MCF 10A (cell line): ENCODE measurements at regions not wholly inside any gene's neighbourhood (a gene's known extent, or its start where the extent isn't known, plus 50 kb on each side); places are given as distances from the start of the nearest gene placed in this dataset.

Source experiments
- BruUV-seq: library from RNA; stranded (reverse); fragments of 400-500 nt; replicated peaks from 2 replicates; lab custom pipeline; 2021; lab: Mats Ljungman, UMichigan
- CTCF ChIA-PET: fragments of 300-600 bp; sonication (Branson Sonifier 250); formaldehyde crosslinking; extraction: SDS; loops from one replicate; lab custom pipeline; 2021; ENCODE audit warnings: antibody characterized with exemption, inconsistent platforms; lab: Yijun Ruan, JAX
- POLR2A ChIA-PET: fragments of 300-600, 350-650 bp; sonication (Branson Sonifier 250); formaldehyde crosslinking; extraction: SDS; loops from one replicate; lab custom pipeline; 2020; ENCODE audit warnings: antibody characterized with exemption, inconsistent platforms; lab: Yijun Ruan, JAX
- DNase-seq: peaks from one replicate; pipeline ENCODE4 v3.0.0-alpha.2; 2018; ENCODE audit not compliant: unreplicated experiment
- H3K27ac Mint-ChIP-seq: one replicate; pipeline ENCODE4 v1.8.0; 2022; ENCODE audit warnings: mild to moderate bottlenecking, low read depth, mixed read lengths; ENCODE audit not compliant: unreplicated experiment
- H3K27me3 Mint-ChIP-seq: one replicate; pipeline ENCODE4 v1.8.0; 2022; ENCODE audit warnings: mixed read lengths; ENCODE audit not compliant: insufficient read depth, unreplicated experiment
- H3K36me3 Mint-ChIP-seq: one replicate; pipeline ENCODE4 v1.8.0; 2022; ENCODE audit warnings: mild to moderate bottlenecking, moderate library complexity, mixed read lengths; ENCODE audit not compliant: insufficient read depth, unreplicated experiment
- H3K4me1 Mint-ChIP-seq: one replicate; pipeline ENCODE4 v1.8.0; 2022; ENCODE audit warnings: mixed read lengths; ENCODE audit not compliant: insufficient read depth, unreplicated experiment
- H3K4me3 Mint-ChIP-seq: one replicate; pipeline ENCODE4 v1.8.0; 2022; ENCODE audit warnings: mild to moderate bottlenecking, moderate library complexity, mixed read lengths; ENCODE audit not compliant: unreplicated experiment
- H3K9me3 Mint-ChIP-seq: one replicate; pipeline ENCODE4 v1.8.0; 2022; ENCODE audit warnings: mixed read lengths; ENCODE audit not compliant: unreplicated experiment
- CTCF ChIP-seq: fragments of 200-600 bp; IDR thresholded peaks from one replicate; pipeline ENCODE4 v1.8.0; 2022; ENCODE audit warnings: antibody characterized with exemption, mild to moderate bottlenecking; ENCODE audit not compliant: unreplicated experiment
- intact Hi-C: fragments of 100-400 bp; cut with micrococcal nuclease; formaldehyde crosslinking; loops from 2 replicates; pipeline ENCODE4 v1.14.1; 2022

GRCh38 chr2:238697193-238698071, 150.5 kb upstream of the TWIST2 start:
- DNase-seq = no peak
- no peaks in the 10 kb centered on the region for H3K36me3 Mint-ChIP-seq
- ChIA-PET POLR2A (interaction anchor here (1.2 to 2.9 kb wide), 3 partner anchors 11 to 30 kb away, joined by 3 to 10 read pairs (median 4); no protein-coding TSS in a partner anchor), CTCF (interaction anchor here (0.5 to 1.0 kb wide), 3 partner anchors 23 to 1601 kb away, joined by 3 to 8 read pairs (median 3); no protein-coding TSS in a partner anchor)
- H3K9me3 Mint-ChIP-seq = no peaks in the 10 kb centered on the region
- peaks cover 11% of the 10 kb centered on the region for H3K27me3 Mint-ChIP-seq
- intact Hi-C loops = no loop called here
- no peak for TF ChIP-seq CTCF
- no peaks in the 10 kb centered on the region for H3K4me1 Mint-ChIP-seq
- no peak overlapping the region for H3K27ac Mint-ChIP-seq
- no TSS peak for BruUV-seq
- H3K4me3 Mint-ChIP-seq = no peak overlapping the region

- POLR2A ChIA-PET = interaction anchor here (2.9 kb wide), 1 partner anchor 13 kb away, joined by 10 read pairs; no protein-coding TSS in a partner anchor
- TF ChIP-seq CTCF = no peak
- Mint-ChIP-seq H3K27ac (no peak overlapping the region), H3K36me3 (no peaks in the 10 kb centered on the region), H3K4me3 (no peak overlapping the region), H3K9me3 (no peaks in the 10 kb centered on the region), H3K27me3 (peaks cover 11% of the 10 kb centered on the region), H3K4me1 (no peaks in the 10 kb centered on the region)
- intact Hi-C loops = no loop called here
- BruUV-seq = no TSS peak
- CTCF ChIA-PET = interaction anchor here (0.5 kb wide), 1 partner anchor 1601 kb away, joined by 8 read pairs; no protein-coding TSS in a partner anchor
- DNase-seq = no peak
Observed at GRCh38 chr2:238698072-238698352, 149.9 kb upstream of the TWIST2 start.

- Mint-ChIP-seq H3K4me1 (no peaks in the 10 kb centered on the region), H3K36me3 (no peaks in the 10 kb centered on the region), H3K27ac (no peak overlapping the region), H3K4me3 (no peak overlapping the region), H3K27me3 (peaks cover 10% of the 10 kb centered on the region), H3K9me3 (no peaks in the 10 kb centered on the region)
- POLR2A ChIA-PET = interaction anchor here (2.9 kb wide), 1 partner anchor 14 kb away, joined by 10 read pairs; no protein-coding TSS in a partner anchor
- no peak for TF ChIP-seq CTCF
- CTCF ChIA-PET = no interaction called here
- intact Hi-C loops = no loop called here
- no TSS peak for BruUV-seq
- no peak for DNase-seq
Observed at GRCh38 chr2:238698451-238699306, 149.2 kb upstream of the TWIST2 start.
